MM.1S (cell line): ENCODE measurements at regions not wholly inside any gene's neighbourhood (a gene's known extent, or its start where the extent isn't known, plus 50 kb on each side); places are given as distances from the start of the nearest gene placed in this dataset.

Experiments
- DNase-seq: peaks from one replicate; pipeline ENCODE4 v3.0.0-alpha.2; 2015
- H2AFZ ChIP-seq: fragments of 300-600 bp; sonication (generic); 2 replicates; pipeline ENCODE4 v1.6.0; 2016; ENCODE audit warnings: antibody characterized with exemption, low read length
- H3F3A ChIP-seq: fragments of 300-600 bp; sonication (generic); 2 replicates; pipeline ENCODE4 v1.6.1; 2016; ENCODE audit warnings: mild to moderate bottlenecking, antibody characterized with exemption, low read length, moderate library complexity, mixed read lengths; ENCODE audit not compliant: insufficient read depth
- H3K27ac ChIP-seq: fragments of 300-600 bp; sonication (generic); 2 replicates; pipeline ENCODE4 v1.5.1; 2016; ENCODE audit warnings: mild to moderate bottlenecking, low read length
- H3K27me3 ChIP-seq: fragments of 300-600 bp; sonication (generic); replicated peaks from 2 replicates; pipeline ENCODE4 v1.6.0; 2016; ENCODE audit warnings: low read length; ENCODE audit not compliant: insufficient read depth
- H3K36me3 ChIP-seq: fragments of 300-600 bp; sonication (generic); replicated peaks from 2 replicates; pipeline ENCODE4 v1.6.1; 2016; ENCODE audit warnings: mild to moderate bottlenecking, low read length, mixed read lengths; ENCODE audit not compliant: insufficient read depth
- H3K4me1 ChIP-seq: fragments of 300-600 bp; sonication (generic); 2 replicates; pipeline ENCODE4 v1.6.1; 2016; ENCODE audit warnings: low read length, mixed read lengths
- H3K4me2 ChIP-seq: fragments of 300-600 bp; sonication (generic); 2 replicates; pipeline ENCODE4 v1.6.0; 2016; ENCODE audit warnings: low read depth, low read length
- H3K4me3 ChIP-seq: fragments of 300-600 bp; sonication (generic); 2 replicates; pipeline ENCODE4 v1.5.1; 2016; ENCODE audit warnings: low read length, mixed read lengths
- H3K79me2 ChIP-seq: fragments of 300-600 bp; sonication (generic); 2 replicates; pipeline ENCODE4 v1.6.1; 2016; ENCODE audit warnings: mixed run types, low read length, mixed read lengths
- H3K9ac ChIP-seq: fragments of 300-600 bp; sonication (generic); 2 replicates; pipeline ENCODE4 v1.6.1; 2016; ENCODE audit warnings: low read length, mixed read lengths
- H3K9me2 ChIP-seq: fragments of 300-600 bp; sonication (generic); replicated peaks from 2 replicates; pipeline ENCODE4 v1.6.1; 2016; ENCODE audit warnings: mild to moderate bottlenecking, low read length, mixed read lengths; ENCODE audit not compliant: insufficient read depth
- H3K9me3 ChIP-seq: fragments of 300-600 bp; sonication (generic); replicated peaks from 2 replicates; pipeline ENCODE4 v1.6.1; 2016; ENCODE audit warnings: mild to moderate bottlenecking, low read length, mixed read lengths; ENCODE audit not compliant: insufficient read depth
- H4K20me1 ChIP-seq: fragments of 300-600 bp; sonication (generic); 2 replicates; pipeline ENCODE4 v1.6.1; 2016; ENCODE audit warnings: mild to moderate bottlenecking, low read length, moderate library complexity, mixed read lengths; ENCODE audit not compliant: insufficient read depth
- CTCF ChIP-seq: fragments of 300-600 bp; sonication (generic); IDR thresholded peaks from 2 replicates; pipeline ENCODE4 v1.5.1; 2016; ENCODE audit warnings: antibody characterized with exemption, low read length, mixed read lengths
- EZH2 ChIP-seq: fragments of 300-600 bp; sonication (generic); optimal IDR thresholded peaks from 2 replicates; pipeline ENCODE3; 2017; ENCODE audit warnings: low read depth, mild to moderate bottlenecking, antibody characterized with exemption, low read length, mixed read lengths
- EZH2phosphoT487 ChIP-seq: fragments of 300-600 bp; sonication (generic); IDR thresholded peaks from 2 replicates; pipeline ENCODE4 v1.6.1; 2018; ENCODE audit warnings: antibody characterized with exemption, low read length

DNA sequence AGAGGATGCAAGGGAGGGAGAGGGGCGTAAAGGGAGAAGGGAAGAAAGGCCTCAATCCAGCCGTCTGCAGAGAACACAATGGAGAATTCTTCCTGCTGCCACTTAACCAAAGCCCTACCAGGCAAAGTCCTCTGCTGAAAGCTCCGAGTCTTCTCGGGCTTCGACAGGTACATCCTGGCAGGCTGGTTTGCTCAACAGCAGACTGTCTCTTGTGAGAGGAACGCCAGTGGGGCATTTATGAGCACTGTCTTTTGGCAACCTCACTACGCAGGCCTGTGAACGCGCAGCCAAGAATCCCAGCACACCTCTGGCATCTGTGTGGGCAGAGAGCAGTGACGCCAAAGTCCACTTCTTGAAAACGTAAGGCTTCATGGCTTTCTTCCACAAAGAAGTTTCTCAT is 207.5 kb upstream of the FAM9B start:
- no peaks in the 10 kb centered on the region for H4K20me1 ChIP-seq
- no peak overlapping the region for H3K4me3 ChIP-seq
- H3K9me2 ChIP-seq: no peaks in the 10 kb centered on the region
- H3K27me3 ChIP-seq: no peaks in the 10 kb centered on the region
- no peak overlapping the region for H3K27ac ChIP-seq
- no peaks in the 10 kb centered on the region for H3K36me3 ChIP-seq
- H3K4me2 ChIP-seq: no peak overlapping the region
- H3K4me1 ChIP-seq: no peaks in the 10 kb centered on the region
- no peak for TF ChIP-seq EZH2
- no peak for TF ChIP-seq CTCF
- no peak for TF ChIP-seq EZH2phosphoT487
- H3F3A ChIP-seq: no peaks in the 10 kb centered on the region
- H3K9ac ChIP-seq: no peak overlapping the region
- H2AFZ ChIP-seq: no peak overlapping the region
- no peaks in the 10 kb centered on the region for H3K79me2 ChIP-seq
- DNase-seq: no peak
- no peaks in the 10 kb centered on the region for H3K9me3 ChIP-seq

- no peaks in the 10 kb centered on the region for H3K79me2 ChIP-seq
- no peaks in the 10 kb centered on the region for H3F3A ChIP-seq
- H3K4me3 ChIP-seq: no peak overlapping the region
- H4K20me1 ChIP-seq: no peaks in the 10 kb centered on the region
- no peak for DNase-seq
- no peaks in the 10 kb centered on the region for H3K9me3 ChIP-seq
- peak overlapping the region; percentile 27; the same call in 1 of the 2 replicates for H3K4me2 ChIP-seq
- H3K27me3 ChIP-seq: no peaks in the 10 kb centered on the region
- peaks cover 12% of the 10 kb centered on the region for H3K4me1 ChIP-seq
- no peaks in the 10 kb centered on the region for H3K36me3 ChIP-seq
- no peak overlapping the region for H3K9ac ChIP-seq
- no peak overlapping the region for H2AFZ ChIP-seq
- TF ChIP-seq EZH2: no peak
- TF ChIP-seq CTCF: no peak
- no peak for TF ChIP-seq EZH2phosphoT487
- H3K9me2 ChIP-seq: no peaks in the 10 kb centered on the region
- no peak overlapping the region for H3K27ac ChIP-seq
Observed at GRCh38 chrX:9249051-9249846, 215.3 kb upstream of the FAM9B start.

DNA sequence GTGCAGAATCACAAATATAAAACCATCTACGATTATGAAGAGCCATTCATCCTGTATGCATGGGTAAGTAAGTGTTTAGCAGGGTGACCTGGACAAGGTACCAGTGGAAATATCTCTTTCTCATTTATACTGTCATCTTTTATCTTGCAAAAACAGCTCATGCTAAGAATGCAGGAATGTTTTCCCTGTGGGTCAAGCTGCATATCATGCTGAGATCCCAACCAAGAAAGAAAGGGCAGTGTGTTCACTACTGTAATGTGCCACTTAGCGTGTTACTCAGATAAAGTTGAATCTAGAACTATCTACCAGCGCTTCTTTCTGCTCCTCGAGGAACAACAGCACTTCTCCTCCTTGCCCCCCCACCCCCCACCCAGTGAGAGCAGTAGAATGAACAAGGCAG is 212.7 kb upstream of the TBL1X start:
- no peaks in the 10 kb centered on the region for H3F3A ChIP-seq
- H3K9ac ChIP-seq: no peak overlapping the region
- DNase-seq: no peak
- no peaks in the 10 kb centered on the region for H3K9me2 ChIP-seq
- TF ChIP-seq EZH2: no peak
- no peak for TF ChIP-seq EZH2phosphoT487
- TF ChIP-seq CTCF: no peak
- peaks cover 12% of the 10 kb centered on the region for H3K4me1 ChIP-seq
- no peak overlapping the region for H3K4me2 ChIP-seq
- H3K36me3 ChIP-seq: no peaks in the 10 kb centered on the region
- H4K20me1 ChIP-seq: no peaks in the 10 kb centered on the region
- H3K27me3 ChIP-seq: no peaks in the 10 kb centered on the region
- H3K79me2 ChIP-seq: no peaks in the 10 kb centered on the region
- no peaks in the 10 kb centered on the region for H3K9me3 ChIP-seq
- H3K4me3 ChIP-seq: no peak overlapping the region
- no peak overlapping the region for H3K27ac ChIP-seq
- no peak overlapping the region for H2AFZ ChIP-seq
